8988T (cell line): ENCODE measurements at regions not wholly inside any gene's neighbourhood (a gene's known extent, or its start where the extent isn't known, plus 50 kb on each side); places are given as distances from the start of the nearest gene placed in this dataset.
A peak's percentile ranks its signal among the peaks of the same experiment; 100 is the strongest.

Experiments used
- DNase-seq: peaks from one replicate; pipeline ENCODE4 v3.0.0; 2011

DNA sequence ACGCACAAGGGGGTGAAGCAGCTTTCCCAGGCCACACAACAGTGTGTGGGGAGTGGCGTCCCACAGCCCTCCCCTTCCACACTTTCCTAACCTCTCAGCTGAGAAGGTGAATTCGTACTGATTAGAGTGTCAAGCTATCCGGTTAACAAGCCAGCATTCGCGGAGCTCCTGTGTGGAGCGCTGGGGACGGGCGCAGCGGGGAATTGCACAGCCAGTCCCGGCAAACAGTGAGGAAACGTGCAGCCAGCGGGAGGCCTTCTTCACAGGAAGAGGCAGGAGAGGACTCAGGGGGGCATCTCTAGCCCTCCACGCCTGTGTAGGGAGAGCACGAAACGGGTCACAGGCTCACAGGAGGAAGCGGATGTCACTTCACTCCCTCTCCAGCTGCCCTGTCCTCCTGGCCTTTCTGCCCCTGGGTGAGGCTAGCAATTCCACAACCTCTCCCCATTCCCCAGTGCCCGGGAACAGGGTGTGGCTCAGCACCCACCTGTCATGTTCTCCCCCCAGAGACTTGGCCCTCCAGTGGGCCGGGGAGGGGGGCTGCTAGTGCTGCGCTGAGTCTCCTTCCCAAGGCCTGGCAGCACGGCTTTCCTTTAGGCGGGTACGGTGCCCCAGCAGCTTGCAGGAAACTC lies 117.3 kb downstream of the CPZ start:
- peak; percentile 2 for DNase-seq

DNA sequence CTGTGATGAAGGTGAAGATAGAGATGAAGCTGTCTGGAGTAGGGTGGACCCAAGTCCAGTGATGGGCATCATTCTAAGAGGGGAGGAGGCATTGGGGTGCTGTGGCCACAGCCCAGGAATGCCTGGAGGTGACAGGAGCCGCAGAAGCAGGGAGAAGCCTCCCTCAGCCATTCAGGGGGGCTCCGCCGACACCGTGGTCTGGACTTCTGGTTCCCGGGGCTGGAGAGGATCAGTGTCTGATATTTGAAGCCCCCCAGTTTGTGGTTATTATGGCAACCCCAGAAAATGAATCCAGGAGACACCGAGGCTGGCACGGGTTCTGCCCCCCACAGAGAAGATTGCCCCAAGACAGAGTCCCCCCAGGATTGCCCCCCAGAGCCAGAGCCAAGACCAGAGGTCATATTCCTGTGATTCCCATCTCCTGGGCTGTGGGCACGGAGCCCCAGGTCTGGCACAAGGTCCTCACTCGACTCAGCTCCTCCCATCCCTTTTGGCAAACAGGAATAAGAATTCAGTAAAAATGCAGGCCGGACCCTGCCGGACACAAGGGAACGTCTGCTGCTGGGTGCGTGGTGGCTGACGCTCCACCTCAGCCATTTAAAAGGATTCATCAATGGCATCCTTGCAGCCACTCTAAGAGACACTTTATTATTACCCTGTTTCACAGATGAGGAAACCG lies 116.6 kb downstream of the CPZ start:
- no peak for DNase-seq

DNA sequence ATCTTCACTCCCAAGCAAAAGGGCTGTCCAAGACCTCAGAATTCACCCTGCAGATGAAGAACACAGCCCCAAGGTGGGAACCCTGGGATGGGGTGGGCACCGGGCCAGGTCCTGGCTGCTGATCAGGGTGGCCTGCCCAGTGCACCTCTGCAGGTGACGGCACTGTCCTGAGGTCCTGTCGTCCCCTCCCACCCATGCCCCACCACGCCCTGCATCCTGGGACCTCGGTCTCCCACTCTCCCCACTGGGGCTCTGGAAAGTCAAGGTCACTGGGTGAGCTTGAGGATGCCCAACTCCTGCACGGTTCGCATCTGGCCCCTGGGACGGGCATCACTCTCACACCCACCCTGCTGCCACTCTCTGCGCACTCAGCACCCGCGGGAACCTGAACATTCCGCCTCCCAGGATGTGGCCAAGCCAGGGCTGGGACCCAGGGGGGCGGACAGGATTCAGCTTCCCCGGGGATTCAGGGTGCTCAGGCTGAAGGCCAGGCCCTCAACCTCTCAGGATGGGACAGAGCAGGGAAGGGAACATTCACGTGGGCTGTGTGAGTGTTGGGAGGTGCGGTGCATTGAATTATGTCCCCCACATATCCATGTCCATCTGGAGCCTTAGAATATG lies 115.9 kb downstream of the CPZ start:
- no peak for DNase-seq

DNA sequence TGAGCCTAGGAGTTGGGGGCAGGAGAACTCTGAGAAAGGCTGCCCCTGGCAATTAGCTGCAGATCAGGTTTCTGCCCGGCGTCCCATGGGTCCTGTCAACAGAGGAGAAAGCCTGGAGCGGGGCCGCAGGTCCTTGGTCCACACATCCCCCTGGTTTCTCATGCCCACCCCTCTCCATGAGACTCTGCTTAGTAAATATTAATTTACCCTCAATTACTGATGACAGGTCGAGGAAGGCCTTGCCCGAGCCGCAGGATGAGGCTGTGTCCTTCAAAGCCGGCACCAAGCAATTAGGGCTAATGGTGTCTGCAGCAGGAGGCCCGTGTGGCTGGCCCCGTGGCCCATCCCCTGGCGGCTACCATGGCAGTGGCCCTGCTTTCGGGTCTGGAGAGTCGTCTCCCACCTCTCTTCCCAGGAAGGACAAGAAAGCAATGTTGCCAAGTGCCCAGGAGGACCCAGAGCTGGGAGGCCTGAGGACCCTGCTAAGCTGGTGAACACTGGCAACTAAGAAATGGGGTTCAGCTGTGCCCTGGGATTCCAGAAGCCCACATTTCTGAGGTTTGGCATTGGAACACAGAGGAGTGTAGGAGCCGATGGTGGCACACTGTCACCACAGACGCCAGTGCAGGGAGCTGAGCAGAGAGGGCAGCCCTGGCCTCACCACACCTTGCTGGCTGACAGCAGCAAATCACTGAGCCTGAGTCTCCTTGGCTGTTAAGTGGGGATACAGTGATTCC lies 114.6 kb downstream of the CPZ start:
- DNase-seq: no peak

DNA sequence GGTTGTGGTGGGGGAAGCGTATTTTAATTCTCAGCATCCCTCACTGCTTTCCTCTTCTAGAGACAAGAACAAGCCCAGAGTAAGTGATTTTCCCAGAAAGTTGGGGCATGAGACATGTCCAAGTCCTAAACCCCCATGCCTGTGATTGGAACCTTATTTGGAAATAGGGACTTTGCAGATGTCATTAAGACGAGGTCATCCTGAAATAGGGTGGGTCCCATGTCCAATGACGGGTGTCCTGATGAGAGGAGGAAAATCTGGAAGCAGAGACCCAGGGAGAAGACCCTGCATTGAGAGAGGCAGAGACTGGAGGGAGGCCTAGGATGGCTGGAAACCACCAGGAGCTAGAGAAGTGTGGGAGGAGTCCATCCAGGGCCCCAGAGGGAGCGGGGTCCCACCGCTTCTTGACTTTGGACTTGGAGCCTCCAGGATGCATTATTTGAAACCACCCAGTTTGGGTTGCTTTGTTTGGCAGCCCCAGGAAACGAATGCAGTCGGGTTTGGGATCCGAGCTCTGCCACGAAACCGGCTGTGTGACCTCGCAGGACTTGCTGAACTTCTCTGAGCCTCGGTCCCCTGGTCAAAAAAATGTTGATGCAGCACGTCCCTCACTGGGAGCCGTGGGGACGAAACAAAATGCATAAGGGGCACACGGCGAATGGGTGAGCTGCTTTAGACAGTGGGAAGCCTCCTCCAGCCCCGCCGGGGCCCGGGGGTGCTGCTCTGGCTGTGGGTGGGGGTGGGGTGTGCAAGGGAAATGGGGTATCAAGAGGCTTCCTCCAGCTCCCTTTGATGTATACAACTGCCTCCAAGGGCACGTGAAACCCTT lies 113.9 kb downstream of the CPZ start:
- DNase-seq: no peak

DNA sequence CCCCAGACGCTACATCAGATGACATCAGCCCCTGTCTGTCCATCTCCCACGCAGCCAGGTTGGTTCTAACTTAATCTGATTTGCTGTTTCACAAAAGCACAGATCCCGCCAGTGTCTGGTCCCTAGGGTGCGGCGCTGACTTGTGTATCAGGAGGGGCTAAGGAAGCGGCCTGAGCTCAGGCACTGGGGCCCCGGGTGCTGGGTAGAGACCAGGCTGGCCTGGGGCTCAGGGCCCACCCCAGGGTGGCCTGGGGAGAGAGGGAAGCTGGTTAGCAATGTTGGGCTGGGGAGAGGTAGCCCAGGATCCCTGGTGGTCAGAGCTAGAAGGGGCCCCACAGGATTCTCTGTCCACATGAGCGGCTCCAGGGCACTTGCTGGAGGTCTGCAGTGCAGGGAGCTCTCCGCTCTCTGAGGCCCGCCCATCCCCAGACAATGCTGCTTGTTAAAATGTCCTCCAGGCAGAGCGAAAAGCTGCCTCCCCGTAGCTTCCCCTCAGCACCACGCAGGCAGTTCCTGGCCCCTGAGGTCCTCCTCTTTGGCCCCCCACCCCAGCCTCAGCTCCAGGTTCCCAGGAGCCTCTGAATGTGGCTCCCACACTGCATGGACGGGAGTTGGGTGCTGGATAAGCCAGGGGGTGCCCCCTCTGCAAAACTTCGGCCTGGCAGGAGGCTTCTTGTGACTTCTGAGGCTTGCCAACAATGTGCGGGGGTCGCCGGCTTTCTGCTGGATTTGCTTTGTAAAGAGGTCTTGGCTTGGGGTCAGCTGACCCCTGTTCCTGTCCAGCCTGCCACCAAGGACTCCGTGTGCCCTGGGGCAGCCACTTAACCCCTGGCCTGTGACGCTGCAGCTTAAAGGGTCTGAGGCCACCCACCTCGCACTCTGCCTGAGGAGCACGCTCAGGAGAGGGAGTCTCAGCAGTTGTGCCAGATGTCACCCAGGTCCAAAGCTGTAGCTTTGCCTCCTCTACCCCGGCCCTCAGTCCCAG lies 112.9 kb downstream of the CPZ start:
- DNase-seq: peak; percentile 8

DNA sequence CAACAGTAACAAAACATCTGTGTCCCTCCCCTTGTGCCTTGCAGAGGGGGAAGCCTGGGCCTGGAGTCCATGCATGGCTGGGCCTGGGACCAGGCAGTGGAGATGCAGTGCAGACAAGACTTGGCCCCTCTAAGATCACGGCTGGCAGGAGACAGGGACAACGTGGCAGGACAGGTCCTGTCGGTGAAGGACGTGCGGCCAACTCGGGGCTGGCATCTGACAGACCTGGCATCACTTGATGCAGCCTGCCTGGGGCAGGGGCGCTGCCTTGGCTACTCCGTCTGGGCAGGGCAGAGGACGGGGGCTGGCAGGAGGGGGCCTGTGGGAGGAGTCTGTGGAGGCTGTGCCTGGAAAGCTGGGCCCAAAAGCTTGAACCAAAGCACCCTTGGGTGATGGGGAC lies 112.1 kb downstream of the CPZ start:
- peak; percentile 0 for DNase-seq

DNA sequence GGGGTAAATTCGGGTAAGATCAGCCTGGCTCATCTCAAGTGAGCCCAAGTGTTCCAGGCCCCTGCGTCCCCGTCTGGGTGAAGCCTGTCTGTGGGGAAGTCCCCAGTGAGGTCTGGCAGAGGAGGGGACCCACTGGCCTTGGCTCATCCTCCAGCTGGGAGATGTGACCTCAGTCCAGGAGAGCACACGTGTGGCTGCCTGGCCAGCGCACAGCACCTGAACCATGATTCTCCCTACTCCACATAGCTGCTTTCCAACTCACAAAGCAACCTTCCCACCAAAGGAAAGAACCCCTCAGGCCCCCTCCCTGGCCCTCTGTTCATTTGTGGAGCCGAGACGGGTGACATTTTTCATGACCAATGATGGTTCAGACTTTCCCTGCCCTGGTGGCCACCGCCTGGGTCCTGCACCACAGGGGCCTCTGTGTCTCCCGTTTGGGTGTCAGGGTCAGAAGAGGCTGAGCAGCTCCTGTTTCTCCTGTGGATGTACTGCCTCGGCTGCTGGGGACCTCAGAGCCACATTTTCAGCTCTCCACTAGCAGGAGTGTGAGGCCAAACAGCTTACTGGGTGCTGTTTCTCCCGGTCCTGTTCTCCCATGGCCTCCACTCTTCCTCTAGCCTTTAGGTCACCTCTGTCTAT lies 111.4 kb downstream of the CPZ start:
- DNase-seq: no peak

DNA sequence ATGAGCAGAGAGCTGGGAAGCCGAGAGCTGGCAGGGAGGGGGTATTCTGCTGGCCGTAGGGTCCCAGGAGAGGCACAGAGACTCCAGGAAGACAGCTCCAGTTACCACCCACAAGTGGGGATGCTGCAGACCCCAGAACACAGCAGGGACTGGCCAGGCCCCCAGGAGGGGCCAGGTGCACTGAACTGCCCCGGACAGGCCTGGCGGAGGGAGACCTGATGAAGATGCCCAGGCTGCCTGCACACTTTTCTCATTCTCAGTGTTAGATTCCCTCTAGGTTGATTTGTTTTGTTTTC lies 110.8 kb downstream of the CPZ start:
- DNase-seq: no peak

DNA sequence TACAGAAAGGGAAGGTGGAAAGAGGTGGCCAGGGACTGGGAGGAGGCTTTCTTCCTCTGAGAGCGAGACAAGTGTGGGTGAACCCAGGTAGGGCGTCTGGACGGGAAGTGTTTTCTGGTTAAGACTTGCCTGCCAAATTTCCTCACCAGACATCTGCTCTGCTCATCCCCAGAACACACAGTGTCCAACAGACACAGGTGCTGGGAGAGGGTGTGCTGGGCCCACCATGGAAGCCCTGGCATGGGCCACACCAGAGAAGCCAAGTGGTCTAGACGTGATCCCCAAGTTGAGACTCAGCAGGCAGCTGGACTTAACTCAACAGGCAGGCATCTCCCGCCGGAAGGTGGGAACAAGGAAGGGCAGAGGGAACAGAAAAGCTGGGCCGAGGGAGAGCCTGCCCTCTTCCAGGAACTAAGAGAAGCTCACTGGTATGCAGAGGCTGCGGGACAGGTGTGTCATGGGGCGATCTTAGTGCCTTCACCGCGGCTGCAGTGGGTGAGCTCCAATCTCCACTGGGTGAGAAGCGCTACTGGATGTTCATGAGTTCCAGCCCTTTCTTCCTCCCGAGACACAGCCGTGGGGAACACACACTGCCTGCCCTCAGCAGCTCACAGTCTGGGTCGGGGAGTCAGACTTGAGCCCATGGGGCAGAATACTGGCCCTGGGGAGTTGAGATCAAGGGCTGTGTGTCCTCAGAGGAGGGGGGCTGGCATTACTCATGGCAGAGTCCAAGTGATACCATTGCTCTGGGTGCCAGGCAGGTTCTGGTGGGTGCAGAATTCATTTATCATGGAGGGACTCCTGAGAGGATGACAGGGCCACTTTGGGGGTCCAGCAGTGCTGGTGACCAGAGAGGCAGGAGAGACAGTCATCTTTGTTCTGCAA lies 110.2 kb downstream of the CPZ start:
- no peak for DNase-seq

DNA sequence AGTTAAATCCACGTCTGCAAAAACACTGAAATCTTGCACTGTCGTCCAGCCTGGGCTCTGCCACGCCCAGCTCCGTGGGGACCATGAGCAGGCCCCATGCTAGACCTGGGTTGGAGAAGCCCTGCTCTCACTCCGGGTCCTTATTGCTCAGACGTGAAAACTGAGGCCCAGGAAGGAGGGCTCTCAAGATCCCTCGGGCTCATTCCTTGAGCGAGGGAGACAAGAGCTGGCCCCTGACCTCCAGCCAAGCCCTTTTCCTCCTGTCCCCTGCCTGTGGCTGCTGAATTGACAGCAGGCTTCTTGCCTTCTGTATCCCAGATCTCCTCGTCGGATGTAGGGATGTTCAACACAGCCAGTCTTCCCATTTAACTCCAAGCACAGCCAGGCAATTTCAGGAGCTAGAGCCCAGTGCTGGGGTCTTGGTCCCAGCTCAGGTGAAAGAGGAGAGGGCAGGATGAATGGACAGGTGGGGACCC lies 109.5 kb downstream of the CPZ start:
- DNase-seq: no peak

DNA sequence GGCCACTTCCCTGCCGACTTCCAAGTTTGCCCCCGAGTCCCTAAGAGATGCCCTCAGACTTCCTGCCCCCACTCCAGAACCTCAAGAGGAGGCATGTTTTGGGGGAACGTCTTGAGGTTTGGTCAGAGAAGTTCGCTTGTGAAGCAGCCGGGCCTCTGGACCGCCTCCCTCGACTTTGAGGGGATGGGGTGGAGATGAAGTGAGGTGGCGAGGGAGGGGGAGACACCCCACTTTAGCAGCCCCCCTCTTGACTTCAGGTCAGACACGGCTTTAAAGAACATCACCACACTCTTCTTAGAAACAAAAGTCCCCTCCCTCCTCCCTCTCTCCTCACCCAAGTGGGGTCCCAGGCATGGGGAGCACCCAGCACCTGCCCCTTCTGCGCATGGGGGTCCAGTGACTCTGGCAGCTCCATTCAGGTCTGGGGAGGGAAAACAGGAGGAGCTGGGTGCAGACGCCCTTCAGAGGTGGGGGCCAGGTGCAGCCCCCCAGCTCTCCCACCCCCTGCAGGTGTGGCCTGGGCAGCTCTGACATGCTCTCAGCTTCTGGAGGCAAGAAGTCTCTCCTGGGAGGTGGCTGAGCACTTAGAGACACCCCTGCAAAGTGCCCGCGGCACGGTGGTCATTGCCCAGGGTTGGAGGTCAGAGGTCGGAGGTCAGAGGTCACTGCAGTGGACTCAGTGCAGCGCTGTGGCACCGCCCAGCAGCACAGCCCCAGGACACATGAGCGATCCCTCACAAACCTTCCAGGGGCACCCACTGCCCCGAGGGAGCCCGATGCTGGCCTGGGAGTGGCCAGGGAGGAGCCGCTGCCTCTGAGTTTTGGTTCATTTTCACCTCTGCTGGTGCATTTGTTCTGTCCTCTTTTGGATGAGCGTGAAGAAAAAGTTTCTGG lies 108.8 kb downstream of the CPZ start:
- DNase-seq: no peak

DNA sequence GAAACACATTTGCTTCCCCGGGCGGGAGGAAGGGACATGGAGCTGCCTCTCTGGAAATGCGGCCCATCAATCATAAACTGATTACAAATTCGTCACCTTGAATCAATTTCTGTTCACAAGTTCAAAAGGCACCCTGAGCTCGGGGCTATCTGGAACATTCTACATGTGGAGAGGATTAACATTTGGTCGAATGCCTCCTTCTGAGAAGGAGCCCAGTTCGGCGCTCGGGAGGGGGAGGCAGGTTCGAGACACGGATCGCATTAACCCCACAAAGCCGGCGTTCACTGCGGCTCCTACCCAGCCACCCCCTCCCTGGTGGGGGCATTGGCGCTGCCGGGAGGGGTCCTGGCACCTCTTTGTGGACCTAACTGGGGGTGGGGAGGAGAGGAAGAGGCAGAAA lies 108.0 kb downstream of the CPZ start:
- DNase-seq: no peak

DNA sequence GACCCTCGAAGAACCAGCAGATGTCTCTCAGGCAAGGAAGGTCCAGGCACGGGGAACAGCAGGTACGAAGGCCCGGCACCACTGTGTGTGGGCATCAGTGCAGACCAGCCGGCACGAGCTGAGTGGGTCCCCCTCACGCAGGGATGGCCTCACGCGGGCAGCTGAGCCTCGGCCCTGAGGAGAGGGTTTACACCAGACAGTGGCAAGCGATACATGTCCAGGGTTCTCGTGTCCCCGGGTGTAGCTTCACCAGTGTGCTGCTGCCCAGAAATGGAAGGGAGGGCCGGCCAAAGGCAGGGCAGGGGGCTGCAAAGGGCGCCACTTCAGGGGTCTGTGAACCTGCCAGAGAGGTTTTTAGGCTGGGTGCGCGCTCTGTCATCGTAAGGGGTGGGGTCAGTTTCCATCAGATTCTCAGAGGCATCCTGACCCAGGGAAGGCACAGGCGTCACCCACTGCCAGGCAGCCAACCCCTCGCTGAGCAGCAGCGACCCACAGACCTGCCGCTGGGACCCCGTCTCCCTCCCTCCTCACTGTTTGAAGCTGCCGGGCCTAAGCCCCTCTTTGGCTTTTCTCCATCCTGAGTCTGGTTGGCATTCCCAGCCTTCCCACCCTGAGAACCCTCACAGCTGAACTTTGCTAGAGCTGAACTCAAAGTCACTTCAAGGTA lies 107.0 kb downstream of the CPZ start:
- no peak for DNase-seq

DNA sequence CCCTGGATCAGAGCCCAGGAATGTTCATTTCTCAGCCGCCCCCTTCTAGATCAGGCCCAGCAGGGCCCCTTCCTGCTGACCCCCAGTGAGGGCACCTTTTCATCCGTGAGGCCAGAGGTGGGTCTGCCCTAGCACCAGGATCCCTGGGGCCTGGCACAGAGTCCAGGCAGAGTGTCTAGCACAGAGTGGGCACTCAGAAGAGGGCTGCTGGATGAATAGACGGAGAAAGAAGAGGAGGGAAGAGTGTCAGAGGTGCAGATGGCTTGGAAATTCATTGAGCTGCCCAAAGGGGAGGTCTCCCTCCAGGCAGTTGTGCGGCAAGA lies 106.5 kb downstream of the CPZ start:
- no peak for DNase-seq

DNA sequence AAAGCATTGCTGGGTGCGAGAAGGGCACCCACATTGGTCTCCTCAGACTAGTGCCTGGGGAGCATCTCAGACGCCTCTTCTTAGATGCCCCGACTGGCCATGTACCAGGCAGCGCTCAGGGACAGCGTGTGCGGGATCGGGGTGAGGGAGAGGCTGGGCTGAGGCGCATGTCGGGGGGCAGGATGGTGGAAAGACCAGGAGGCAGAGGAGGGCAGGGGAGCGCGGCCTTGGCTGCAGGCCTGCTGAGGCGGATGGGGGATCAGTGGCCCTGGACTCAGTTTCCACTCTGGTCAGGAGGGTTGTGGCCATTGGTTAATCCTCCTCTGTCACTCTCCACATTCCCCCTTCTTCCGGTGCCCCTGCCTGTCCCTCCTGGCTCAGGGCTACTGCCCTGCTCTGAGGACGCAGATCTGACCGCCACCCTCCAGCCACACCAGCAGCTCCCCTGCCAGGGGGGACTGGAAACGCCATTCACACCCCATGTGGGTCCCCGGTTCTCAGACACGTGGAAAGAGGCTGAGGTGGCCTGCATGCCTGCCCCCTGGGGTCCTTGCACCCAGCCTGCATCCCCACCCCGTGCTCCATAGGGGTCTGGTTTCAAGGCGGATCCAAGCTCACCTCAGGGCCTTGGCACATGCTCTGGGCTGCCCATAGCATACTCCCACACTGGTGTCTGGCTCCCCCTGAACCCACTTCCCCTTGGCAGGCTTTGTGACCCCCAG lies 105.9 kb downstream of the CPZ start:
- no peak for DNase-seq

DNA sequence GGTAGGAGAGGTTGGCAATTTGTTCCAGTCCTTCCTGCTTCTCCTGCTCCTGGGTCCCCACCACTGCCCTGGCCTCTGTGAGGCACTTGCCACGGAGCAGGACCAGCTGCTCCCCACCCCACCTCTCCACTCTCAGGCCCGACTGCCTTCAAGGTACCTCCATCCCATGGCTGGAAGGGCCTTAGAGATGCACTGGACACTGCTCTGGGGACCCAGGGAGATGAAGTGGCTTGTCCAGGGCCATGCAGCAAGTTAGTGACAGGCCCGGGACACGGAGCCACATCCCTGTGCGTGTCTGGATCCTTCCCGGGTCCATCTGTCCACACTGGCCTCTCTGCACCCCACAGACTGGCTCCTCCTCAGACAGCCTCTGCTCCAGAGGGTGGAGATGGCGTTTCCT lies 105.3 kb downstream of the CPZ start:
- no peak for DNase-seq
